ENCODE measurements at regions not wholly inside any gene's neighbourhood (a gene's known extent, or its start where the extent isn't known, plus 50 kb on each side); places are given as distances from the start of the nearest gene placed in this dataset.
"Not testable (repeated sequence)": the region's sequence is repeated elsewhere in the genome, so short reads cannot be mapped to it uniquely, and the experiment has no call there.

GRCh38 chr14:106768972-106769700 lies 1242.8 kb downstream of the TMEM121 start:
- TF ChIP-seq POLR2AphosphoS5 (IDR thresholded peaks at IDR 0.05; ENCODE audit: low read depth, low read length); GABPA (IDR thresholded peaks at IDR 0.05; ENCODE audit: borderline replicate concordance, insufficient read depth, low read length); CTCF (IDR thresholded peaks at IDR 0.05; ENCODE audit: control extremely low read depth in 1 of 3, insufficient read depth in 1 of 3, low read depth in 1 of 3, low read length in 3 of 3); EZH2 (IDR thresholded peaks at IDR 0.05; ENCODE audit: low read depth, low read length, severe bottlenecking); CHD2 (IDR thresholded peaks at IDR 0.05; ENCODE audit: low read length): not testable (repeated sequence)

Data from H1 (cell line).